Ovary (tissue), 7 donors: ENCODE measurements at regions not wholly inside any gene's neighbourhood (a gene's known extent, or its start where the extent isn't known, plus 50 kb on each side); places are given as distances from the start of the nearest gene placed in this dataset.

Experiments
- DNase-seq, 5 donors: peaks; one replicate each; pipeline ENCODE4 v3.0.0-alpha.2; 2019 to 2020
- H3K27ac ChIP-seq, 2 donors: fragments of 200-600 bp; one replicate each; pipeline versions ENCODE4 v1.5.1 to v1.8.0; 2019 to 2022
- H3K27me3 ChIP-seq: fragments of 200-600 bp; one replicate; pipeline ENCODE4 v1.8.0; 2022
- H3K36me3 ChIP-seq: fragments of 200-600 bp; sonication (generic); one replicate; pipeline ENCODE4 v1.5.1; 2019
- H3K4me1 ChIP-seq: one replicate; pipeline ENCODE4 v1.8.1; 2013; ENCODE audit warnings: mild to moderate bottlenecking, moderate library complexity; ENCODE audit not compliant: insufficient read depth
- H3K4me3 ChIP-seq: fragments of 200-600 bp; sonication (generic); one replicate; pipeline ENCODE4 v1.5.1; 2017
- H3K9me3 ChIP-seq, 2 donors: fragments of 200-600 bp in 1 of 2; sonication (generic) in 1 of 2; one replicate each; pipeline versions ENCODE4 v1.5.1 to v1.8.1; 2013 to 2019; ENCODE audit warnings: mild to moderate bottlenecking in 1 of 2, moderate library complexity in 1 of 2
- EP300 ChIP-seq: sonication (generic); formaldehyde crosslinking; IDR thresholded peaks from one replicate; pipeline ENCODE4 v1.6.1; 2017; ENCODE audit warnings: antibody characterized with exemption
- POLR2A ChIP-seq: fragments of 450-650 bp; IDR thresholded peaks from one replicate; pipeline ENCODE4 v1.6.1; 2017; ENCODE audit warnings: antibody characterized with exemption, mild to moderate bottlenecking, moderate library complexity
- WGBS, 3 donors: extraction: QIAGEN DNeasy Blood & Tissue Kit in 1 of 3; methylation state at CpG; one replicate each; pipeline versions ENCODE4 v1.1.5 to v1.1.7; 2013 to 2017; 5-methylcytosine and 5-hydroxymethylcytosine counted together
- intact Hi-C, 4 donors: fragments of 100-400 bp; cut with DNase I; formaldehyde crosslinking; loops; one replicate each; pipeline versions ENCODE4 v1.11.0 to v1.15.1; 2022 to 2023
- TF ChIP-seq, protein P1 (sequence below), 3 donors: fragments of 450-650 bp in 2 of 3; fragments of 200-600 bp in 1 of 3; IDR thresholded peaks; one replicate each; pipeline versions ENCODE4 v1.5.1 to v1.8.0; 2016 to 2022; ENCODE audit warnings: antibody characterized with exemption in 3 of 3, mild to moderate bottlenecking in 1 of 3
- donor health status: DM: no; HTN: no; CAD: no; lungs with moderate emphysema.
- donor health status: DM: no; HTN: no; CAD: no.
- donor health status: Bipolar disorder and iron deficiency.
- donor health status: DM: no; HTN: no; CAD: no.
- donor health status: DM: yes; HTN: yes; CAD: no.

DNA sequence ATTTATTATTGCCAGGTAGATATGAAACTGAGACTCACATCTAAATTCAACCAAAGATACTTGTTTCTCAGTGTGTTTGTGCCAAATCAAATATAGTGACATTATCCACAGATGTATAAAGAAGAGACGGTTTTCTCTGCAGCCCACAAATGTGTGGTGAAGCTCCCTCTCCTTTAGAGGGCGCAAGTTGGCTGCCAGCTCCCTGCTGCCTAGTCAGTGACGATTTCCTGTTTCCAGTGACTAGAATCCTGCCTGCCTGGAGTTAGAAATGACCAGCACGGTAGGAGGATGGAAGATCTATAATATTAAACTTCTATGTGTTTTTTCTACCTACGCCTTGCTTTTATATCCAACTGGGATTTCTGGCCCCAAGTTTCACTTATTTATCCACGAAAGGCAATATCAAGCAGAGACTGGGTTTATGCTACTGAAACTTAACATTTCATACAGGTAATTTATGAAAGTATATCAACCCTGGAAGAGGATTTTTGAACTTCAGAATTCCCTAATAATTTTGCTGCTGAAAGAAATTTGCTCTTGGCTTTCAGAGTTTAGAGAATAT, 1793.7 kb upstream of the TENM3 start:
- no peak overlapping the region for H3K4me3 ChIP-seq
- no peaks in the 10 kb centered on the region for H3K9me3 ChIP-seq
- WGBS, 3 donors, result 25 to 40% (median 33%) methylated on average over 6 of the region's 6 CpGs
- no peak for DNase-seq
- H3K36me3 ChIP-seq, result no peaks in the 10 kb centered on the region
- intact Hi-C loops, result no loop called here
- H3K4me1 ChIP-seq, result no peaks in the 10 kb centered on the region
- H3K27ac ChIP-seq, result no peak overlapping the region
- TF ChIP-seq POLR2A, result no peak
- H3K27me3 ChIP-seq, result no peaks in the 10 kb centered on the region

DNA sequence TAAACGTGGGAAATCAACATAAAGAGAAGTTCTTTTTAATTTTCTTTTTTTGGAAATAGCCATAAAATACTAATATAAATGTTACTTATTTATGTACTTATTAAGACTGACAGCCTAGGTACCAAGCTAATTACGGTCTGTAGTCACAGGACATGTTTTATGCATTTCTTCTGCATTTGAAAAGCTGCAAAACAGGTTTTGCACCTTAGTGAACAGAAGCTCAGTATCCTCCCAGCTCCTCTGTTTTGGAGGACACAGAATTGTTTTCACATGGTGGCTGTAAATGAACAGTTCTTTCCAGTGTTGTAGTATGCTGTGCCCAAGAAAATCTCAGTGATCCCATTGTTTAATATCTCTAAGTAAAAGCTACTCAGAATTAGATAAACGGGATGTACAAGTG, 1788.0 kb upstream of the TENM3 start:
- H3K9me3 ChIP-seq, result no peaks in the 10 kb centered on the region
- H3K36me3 ChIP-seq, result no peaks in the 10 kb centered on the region
- no peaks in the 10 kb centered on the region for H3K4me1 ChIP-seq
- H3K4me3 ChIP-seq, result no peak overlapping the region
- no peak for TF ChIP-seq EP300
- no peaks in the 10 kb centered on the region for H3K27me3 ChIP-seq
- no peak for DNase-seq
- no peak overlapping the region for H3K27ac ChIP-seq
- WGBS, 3 donors, result 63 to 71% (median 67%) methylated on average over 3 of the region's 3 CpGs
- intact Hi-C loops, result no loop called here

DNA sequence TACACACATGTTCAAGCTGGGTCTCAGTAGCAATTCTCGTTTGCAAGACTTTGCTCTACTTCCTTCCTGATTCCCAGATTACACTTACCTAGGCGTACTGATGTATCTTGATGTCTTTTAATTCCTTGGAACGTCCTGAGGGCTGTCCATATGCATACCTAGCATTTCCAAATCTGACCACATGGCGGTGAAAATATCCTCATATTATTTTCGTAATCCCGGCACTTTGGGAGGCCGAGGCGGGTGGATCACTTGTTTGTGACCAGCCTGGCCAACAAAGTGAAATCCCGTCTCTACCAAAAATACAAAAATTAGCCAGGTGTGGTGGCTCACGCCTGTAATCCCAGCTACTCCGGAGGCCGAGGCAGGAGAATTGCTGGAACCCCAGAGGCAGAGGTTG, 1786.3 kb upstream of the TENM3 start:
- Histone ChIP-seq H3K27ac (no peak overlapping the region), H3K27me3 (no peaks in the 10 kb centered on the region), H3K4me1 (no peaks in the 10 kb centered on the region), H3K36me3 (no peaks in the 10 kb centered on the region), H3K4me3 (no peak overlapping the region), H3K9me3 (no peaks in the 10 kb centered on the region)
- intact Hi-C loops, result no loop called here
- WGBS, 3 donors, result 90 to 92% (median 91%) methylated on average over 12 of the region's 12 CpGs
- no peak for TF ChIP-seq EP300
- no peak for TF ChIP-seq POLR2A
- TF ChIP-seq, protein P1, sequence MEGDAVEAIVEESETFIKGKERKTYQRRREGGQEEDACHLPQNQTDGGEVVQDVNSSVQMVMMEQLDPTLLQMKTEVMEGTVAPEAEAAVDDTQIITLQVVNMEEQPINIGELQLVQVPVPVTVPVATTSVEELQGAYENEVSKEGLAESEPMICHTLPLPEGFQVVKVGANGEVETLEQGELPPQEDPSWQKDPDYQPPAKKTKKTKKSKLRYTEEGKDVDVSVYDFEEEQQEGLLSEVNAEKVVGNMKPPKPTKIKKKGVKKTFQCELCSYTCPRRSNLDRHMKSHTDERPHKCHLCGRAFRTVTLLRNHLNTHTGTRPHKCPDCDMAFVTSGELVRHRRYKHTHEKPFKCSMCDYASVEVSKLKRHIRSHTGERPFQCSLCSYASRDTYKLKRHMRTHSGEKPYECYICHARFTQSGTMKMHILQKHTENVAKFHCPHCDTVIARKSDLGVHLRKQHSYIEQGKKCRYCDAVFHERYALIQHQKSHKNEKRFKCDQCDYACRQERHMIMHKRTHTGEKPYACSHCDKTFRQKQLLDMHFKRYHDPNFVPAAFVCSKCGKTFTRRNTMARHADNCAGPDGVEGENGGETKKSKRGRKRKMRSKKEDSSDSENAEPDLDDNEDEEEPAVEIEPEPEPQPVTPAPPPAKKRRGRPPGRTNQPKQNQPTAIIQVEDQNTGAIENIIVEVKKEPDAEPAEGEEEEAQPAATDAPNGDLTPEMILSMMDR (IDR thresholded peaks at IDR 0.05), result no peak
- DNase-seq, result no peak

DNA sequence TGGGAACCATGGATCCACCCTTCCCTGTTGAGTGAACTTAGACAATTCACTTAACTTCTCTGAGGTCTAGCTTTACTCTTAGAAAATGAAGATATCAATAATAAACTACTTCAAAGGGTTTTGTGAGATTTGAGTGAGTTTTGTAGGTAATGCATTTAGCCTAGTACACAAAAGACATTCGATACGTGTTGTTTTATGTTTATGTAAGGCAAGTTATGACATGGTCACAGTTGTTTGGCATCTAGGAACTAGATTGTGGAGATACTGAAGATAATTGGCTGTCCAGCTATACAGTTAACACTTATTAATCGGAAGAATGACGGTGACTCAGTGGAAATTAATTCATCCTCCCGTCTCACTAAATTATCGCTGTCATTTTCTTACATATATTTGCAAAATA, 1781.1 kb upstream of the TENM3 start:
- no peak for DNase-seq
- no peaks in the 10 kb centered on the region for H3K9me3 ChIP-seq
- no peaks in the 10 kb centered on the region for H3K27me3 ChIP-seq
- H3K4me3 ChIP-seq, result no peak overlapping the region
- no peaks in the 10 kb centered on the region for H3K36me3 ChIP-seq
- TF ChIP-seq POLR2A (no peak), EP300 (no peak)
- TF ChIP-seq, protein P1 (IDR thresholded peaks at IDR 0.05), result no peak
- H3K4me1 ChIP-seq, result no peaks in the 10 kb centered on the region
- WGBS, 3 donors, result 90 to 93% (median 93%) methylated on average over 6 of the region's 6 CpGs
- intact Hi-C loops, result no loop called here
- no peak overlapping the region for H3K27ac ChIP-seq

DNA sequence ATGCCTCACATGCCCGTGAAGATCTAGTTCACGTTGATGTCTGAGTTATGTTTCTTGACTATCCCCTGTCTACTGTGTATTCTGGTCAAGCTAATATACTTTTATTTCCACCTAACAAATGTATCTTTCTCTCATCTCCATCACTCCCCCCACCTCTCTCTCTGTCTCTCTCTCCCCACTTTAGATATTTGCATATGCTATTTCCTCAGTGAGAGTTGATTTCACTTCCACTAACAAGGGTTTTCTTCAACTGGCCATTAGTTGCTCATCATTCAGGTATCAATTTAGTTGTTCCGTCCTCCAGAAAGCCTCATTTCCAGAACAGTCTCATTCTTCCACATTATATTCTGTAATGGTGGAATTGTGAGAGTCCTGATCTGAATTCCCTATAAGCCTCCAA, 1777.8 kb upstream of the TENM3 start:
- Histone ChIP-seq H3K4me3 (no peak overlapping the region), H3K9me3 (no peaks in the 10 kb centered on the region), H3K36me3 (no peaks in the 10 kb centered on the region), H3K4me1 (no peaks in the 10 kb centered on the region), H3K27me3 (no peaks in the 10 kb centered on the region), H3K27ac (no peak overlapping the region)
- 91 to 92% (median 92%) methylated on average over 3 of the region's 3 CpGs for WGBS, 3 donors
- TF ChIP-seq EP300 (no peak), POLR2A (no peak)
- TF ChIP-seq, protein P1 (IDR thresholded peaks at IDR 0.05), result no peak
- intact Hi-C loops, result no loop called here
- no peak for DNase-seq
